GM21786 (cell line): ENCODE measurements at regions not wholly inside any gene's neighbourhood (a gene's known extent, or its start where the extent isn't known, plus 50 kb on each side); places are given as distances from the start of the nearest gene placed in this dataset.
"Not testable (repeated sequence)": the region's sequence is repeated elsewhere in the genome, so short reads cannot be mapped to it uniquely, and the experiment has no call there.

ENCODE experiments used
- ATAC-seq: cut with Tn5 transposase; IDR thresholded peaks from one replicate; pipeline ENCODE4 v1.9.1; 2021; ENCODE audit not compliant: unreplicated experiment

- ATAC-seq = no peak
Observed at GRCh38 chr2:209008636-209009287, 415.1 kb upstream of the MAP2 start.

GRCh38 chr2:209018633-209019032, 405.2 kb upstream of the MAP2 start:
- ATAC-seq = not testable (repeated sequence)

- no peak for ATAC-seq
Observed at GRCh38 chr2:209029249-209029648, 394.6 kb upstream of the MAP2 start.

- no peak for ATAC-seq
Observed at GRCh38 chr2:209044307-209044706, 379.5 kb upstream of the MAP2 start.

GRCh38 chr2:209046163-209046562, 377.7 kb upstream of the MAP2 start:
- no peak for ATAC-seq

GRCh38 chr2:209049608-209050007, 374.2 kb upstream of the MAP2 start:
- no peak for ATAC-seq

GRCh38 chr2:209062210-209062609, 361.6 kb upstream of the MAP2 start:
- no peak for ATAC-seq

- ATAC-seq = no peak
Observed at GRCh38 chr2:209070262-209070661, 353.6 kb upstream of the MAP2 start.

- ATAC-seq = no peak
Observed at GRCh38 chr2:209073151-209073550, 350.7 kb upstream of the MAP2 start.

- no peak for ATAC-seq
Observed at GRCh38 chr2:209074711-209075110, 349.1 kb upstream of the MAP2 start.

GRCh38 chr2:209076151-209076550, 347.7 kb upstream of the MAP2 start:
- no peak for ATAC-seq

GRCh38 chr2:209086761-209087160, 337.1 kb upstream of the MAP2 start:
- no peak for ATAC-seq

GRCh38 chr2:209091056-209091455, 332.8 kb upstream of the MAP2 start:
- ATAC-seq = no peak

GRCh38 chr2:209094221-209094620, 329.6 kb upstream of the MAP2 start:
- ATAC-seq = no peak

- ATAC-seq = no peak
Observed at GRCh38 chr2:209095432-209095831, 328.4 kb upstream of the MAP2 start.

- no peak for ATAC-seq
Observed at GRCh38 chr2:209097168-209097567, 326.7 kb upstream of the MAP2 start.

GRCh38 chr2:209102319-209102718, 321.5 kb upstream of the MAP2 start:
- ATAC-seq = no peak

GRCh38 chr2:209113026-209113425, 310.8 kb upstream of the MAP2 start:
- no peak for ATAC-seq

- no peak for ATAC-seq
Observed at GRCh38 chr2:209114588-209115240, 309.1 kb upstream of the MAP2 start.

- ATAC-seq = peak; percentile 100
Observed at GRCh38 chr2:209121691-209122090, 302.2 kb upstream of the MAP2 start.

GRCh38 chr2:209125291-209125690, 298.6 kb upstream of the MAP2 start:
- ATAC-seq = no peak

GRCh38 chr2:209138079-209138478, 285.8 kb upstream of the MAP2 start:
- ATAC-seq = no peak

GRCh38 chr2:209141142-209141541, 282.7 kb upstream of the MAP2 start:
- no peak for ATAC-seq
